ENCODE measurements at regions not wholly inside any gene's neighbourhood (a gene's known extent, or its start where the extent isn't known, plus 50 kb on each side); places are given as distances from the start of the nearest gene placed in this dataset.
"Not testable (repeated sequence)": the region's sequence is repeated elsewhere in the genome, so short reads cannot be mapped to it uniquely, and the experiment has no call there.

DNA sequence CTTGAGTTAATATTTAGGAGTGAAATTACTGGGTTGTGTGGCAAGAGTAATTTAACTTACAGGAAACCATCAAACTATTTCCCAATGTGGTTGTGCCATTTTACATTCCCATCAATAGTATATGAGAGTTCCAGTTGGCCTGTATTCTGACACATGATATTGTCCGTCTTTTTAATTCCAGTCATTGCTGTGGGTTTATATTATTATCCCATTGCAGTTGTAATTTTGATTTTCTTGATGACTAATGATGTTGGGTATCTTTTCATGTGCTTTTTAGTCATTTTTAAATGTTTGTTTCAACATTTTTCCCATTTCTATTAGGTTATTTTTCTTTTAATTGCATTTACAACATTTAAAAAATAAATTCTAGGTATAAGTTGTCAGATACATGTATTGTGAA is 614.0 kb downstream of the UTRN start:
- DNase-seq: no peak

- no peak for DNase-seq
Measured at GRCh38 chr6:144901412-144901811, 616.3 kb downstream of the UTRN start.

DNA sequence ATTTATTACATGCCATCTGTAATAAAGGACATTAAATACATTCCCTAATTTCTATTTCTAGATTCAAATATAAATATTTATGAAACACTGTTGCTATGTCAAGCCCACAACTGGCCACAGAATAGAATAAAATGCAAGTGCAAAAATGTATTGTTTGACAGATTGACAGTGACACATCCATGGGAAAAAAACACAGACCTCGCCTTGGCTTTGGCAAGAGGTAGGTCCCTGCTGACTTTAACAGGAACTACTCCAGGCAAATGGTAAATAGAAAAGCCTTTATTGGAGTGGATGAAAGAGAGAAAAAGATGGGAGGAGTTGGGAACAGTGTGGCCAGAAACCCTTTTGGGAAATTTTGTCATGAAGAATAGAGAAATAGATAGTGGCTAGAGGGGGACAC is 622.9 kb downstream of the UTRN start:
- DNase-seq: no peak

GRCh38 chr6:144909753-144910285 is 624.7 kb downstream of the UTRN start:
- DNase-seq: no peak

GRCh38 chr6:144911322-144911721 is 626.2 kb downstream of the UTRN start:
- DNase-seq: no peak

DNA sequence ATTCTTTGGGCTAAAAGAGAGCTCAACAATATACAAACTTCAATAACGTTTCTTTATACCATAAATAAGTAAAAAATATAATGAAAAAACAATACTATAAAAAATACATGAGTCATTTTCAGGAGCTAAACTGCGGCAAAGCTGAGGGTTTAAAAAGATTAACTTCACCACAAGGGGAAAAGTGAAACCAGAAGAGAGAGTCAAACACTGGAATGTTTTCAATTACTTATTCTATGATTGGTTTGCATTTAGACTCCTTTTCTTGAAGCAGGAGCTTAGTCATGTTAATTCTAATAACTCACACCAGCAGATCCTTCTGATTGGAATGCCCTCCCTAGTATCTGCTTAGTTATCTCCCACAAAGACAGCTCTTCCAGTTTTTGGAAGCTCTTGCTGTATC is 627.3 kb downstream of the UTRN start:
- DNase-seq: no peak

GRCh38 chr6:144918073-144918472 is 632.9 kb downstream of the UTRN start:
- no peak for DNase-seq

DNA sequence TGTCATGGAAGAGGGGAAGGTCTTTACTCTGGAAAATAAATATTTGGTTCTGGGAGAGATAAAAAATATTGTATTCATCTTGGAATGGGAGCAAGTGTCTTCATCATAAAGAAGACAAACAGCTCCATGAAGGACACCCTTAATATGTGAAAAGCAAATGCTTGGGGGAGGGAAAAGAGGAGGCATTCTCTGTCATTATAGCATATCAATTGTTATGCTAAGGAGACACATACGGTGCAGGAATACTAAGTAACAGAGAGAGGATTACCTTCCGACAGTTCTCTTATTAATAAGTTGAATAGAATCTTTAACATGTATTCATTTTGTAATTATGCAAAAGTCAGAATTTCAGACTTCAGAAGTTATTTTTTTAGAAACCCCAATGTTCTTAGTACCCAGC is 634.4 kb downstream of the UTRN start:
- DNase-seq: no peak

- no peak for DNase-seq
Measured at GRCh38 chr6:144920391-144920961, 635.3 kb downstream of the UTRN start.

- no peak for DNase-seq
Measured at GRCh38 chr6:144921206-144921975, 636.3 kb downstream of the UTRN start.

DNA sequence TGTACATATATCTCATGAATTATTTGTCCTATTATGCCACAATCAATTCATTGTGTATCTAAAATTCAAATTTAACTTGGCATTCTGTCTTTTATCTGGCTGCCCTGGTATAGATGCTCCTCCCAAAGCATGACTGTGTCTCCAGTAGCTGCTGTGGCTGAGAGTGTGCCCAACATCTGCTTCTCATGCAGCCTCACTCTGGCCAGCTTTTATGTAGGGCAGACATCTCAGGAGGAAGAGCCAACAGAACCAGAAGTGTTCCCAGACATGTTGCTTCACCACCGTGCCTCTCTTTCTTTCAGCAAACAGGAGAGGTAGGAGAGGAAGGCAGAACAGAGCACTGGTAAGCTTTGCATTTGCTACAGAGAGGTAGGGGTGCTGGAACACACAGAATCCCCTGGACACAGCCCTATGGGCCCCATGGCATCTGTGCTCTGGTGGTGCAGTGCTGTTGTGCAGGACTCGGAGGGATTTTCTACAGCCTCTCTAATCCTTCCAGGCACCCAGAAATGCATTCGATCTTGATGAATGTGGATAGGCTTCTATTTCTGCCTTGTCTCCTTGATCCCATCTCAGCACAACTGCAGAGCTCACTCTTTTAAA is 637.1 kb downstream of the UTRN start:
- DNase-seq: no peak

DNA sequence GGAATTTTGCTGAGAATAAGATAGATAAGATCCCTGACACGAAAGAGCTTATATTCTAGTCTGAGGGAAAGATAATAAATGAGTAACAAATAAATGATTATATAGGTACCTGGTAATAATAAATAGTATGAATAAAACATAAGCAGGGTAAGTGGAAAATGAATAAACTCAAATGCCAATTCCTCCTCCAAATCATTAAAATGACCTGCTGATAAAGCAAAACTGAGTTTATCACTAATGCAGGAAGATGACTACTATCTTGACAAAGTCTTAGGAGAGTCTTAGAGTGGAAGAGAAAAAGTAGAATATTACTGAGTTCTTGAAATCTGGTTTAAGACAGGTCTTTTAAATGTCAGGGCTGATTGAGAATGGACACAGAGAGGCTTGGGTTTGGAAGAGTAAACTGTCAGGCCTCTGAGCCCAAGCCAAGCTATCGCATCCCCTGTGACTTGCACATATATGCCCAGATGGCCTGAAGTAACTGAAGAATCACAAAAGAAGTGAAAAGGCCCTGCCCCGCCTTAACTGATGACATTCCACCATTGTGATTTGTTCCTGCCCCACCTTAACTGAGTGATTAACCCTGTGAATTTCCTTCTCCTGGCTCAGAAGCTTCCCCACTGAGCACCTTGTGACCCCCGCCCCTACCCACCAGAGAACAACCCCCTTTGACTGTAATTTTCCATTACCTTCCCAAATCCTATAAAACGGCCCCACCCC is 637.8 kb downstream of the UTRN start:
- not testable (repeated sequence) for DNase-seq

GRCh38 chr6:144923491-144923787 is 638.3 kb downstream of the UTRN start:
- DNase-seq: not testable (repeated sequence)

DNA sequence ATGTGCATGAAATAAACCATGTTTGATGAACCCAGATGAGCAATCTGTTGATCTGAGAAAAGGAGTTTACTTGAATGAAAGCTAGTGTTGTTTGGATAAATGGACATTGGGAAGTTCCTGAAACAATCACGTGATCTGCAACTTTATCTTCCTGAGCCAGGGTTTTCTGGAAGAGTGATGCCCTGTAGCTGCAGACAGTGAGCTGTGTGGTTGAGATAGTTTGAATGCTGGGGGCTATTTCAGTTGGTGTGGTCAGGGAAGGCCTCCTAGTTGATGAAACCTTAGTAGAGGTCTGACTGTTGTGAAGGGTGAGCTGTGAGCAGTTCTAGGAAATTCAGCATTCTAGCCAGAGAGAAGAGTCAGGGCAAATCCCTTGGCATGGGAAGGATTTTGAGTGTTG is 643.7 kb downstream of the UTRN start:
- DNase-seq: no peak

DNA sequence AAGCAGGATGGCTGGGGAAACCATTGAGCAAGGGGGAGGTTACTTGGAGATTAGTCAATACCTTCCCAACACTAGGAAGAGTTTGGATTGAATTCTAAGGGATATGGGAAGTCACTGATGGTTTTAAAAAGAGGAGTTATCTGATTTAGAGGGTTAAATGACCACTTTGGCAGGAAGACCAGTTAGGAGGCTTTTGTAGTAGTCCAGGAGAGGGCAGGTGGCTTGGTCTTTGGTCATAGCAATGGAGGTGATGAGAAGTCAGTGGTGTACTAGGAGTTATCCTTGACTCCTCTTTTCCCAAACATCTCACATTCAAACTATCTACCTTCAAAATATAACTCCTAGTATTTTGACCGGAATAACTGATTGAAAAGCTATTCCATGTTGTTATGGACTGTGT is 644.1 kb downstream of the UTRN start:
- no peak for DNase-seq

DNA sequence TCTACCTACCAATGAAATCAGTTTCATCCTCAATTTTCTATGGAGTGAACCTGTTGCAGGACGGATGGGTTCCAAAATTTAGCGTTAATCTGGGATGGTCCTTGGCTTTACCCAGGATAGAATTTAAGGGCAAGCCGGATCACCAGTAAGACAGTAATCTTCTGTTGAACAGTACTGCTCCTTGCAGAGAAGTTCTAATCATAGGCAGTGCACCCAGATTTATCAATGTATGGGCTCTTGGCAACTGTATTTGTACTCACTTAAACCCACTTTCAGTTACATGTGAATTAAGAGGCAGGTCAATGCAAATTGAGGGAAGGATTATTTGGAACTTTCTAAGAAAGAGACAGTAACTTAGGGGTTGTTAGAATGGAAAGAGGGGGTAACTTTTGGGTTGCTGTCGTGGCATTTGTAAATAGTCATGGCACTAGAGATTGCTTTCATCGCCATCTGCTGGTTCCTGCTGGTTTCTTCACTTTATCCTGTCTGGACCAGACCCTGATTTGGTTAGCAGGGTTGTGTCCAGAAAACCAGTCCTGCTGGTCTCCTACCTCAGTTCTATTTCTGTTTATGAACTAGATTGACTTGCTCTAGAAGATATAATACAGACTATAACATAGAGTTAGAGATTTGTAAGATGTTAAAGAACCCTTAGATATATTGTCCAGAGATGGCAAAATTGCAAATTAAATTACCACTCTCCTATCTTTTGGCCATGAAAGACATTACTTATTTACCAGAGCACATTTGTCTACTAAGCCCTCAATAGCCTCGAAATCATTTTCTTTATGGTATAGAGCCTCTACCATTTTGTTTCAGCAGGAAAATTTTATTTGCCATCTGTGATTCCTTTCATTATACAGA is 646.3 kb downstream of the UTRN start:
- peak; percentile 64 for DNase-seq

DNA sequence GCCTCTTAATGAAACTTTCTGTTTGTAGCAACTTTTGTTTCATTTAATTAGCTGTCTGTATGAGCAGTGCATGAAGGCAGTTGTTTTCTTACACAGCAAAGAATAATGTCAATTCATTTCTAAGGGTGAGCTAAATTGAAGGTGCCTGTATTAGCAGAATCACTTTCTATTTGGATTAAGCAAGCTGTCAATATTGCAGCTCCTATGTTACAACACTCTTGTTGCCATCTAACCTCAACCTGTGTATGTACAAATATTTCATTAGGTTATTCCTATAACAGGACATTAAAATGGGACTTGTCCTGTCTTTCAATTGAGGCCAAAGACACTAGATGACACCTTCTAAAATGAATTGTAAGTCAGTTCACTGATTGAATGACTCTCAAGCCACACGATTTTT is 647.5 kb downstream of the UTRN start:
- DNase-seq: no peak

DNA sequence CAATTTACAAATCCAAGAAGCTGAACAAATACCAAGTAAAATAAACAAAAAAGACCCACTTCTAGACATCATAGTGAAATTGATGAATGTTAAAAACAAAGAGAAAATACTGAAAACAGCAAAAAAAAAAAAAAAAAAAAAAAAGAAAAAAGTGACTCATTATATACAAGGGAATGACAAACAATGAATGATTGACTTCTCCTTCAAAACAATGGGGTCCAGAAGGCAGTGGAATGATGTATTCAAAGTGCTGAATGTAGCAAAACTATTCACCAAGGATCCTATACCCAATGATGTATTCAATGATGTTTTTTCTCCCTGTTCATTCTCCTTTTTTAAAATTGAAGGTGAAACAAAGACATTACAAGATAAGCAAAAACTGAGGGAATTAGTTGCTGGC is 650.0 kb downstream of the UTRN start:
- no peak for DNase-seq

DNA sequence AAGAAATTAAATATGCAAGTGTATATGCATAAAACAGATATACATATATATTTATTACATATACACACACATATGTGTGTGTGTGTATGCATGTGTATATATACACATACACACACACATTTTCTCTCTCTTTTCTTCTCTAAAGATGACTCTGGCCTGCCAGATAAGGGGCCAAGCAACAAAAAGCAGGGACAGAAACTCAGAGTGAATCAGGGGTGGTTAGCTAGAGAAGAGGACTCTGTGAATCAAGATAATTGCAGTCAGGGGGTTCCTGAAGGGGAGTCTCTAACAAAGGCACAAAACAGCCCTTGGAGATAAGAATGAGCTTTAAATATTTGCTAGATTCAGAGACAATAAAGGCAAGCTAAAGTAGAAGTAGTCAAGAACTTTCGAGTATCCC is 650.5 kb downstream of the UTRN start:
- no peak for DNase-seq

- no peak for DNase-seq
Measured at GRCh38 chr6:144936764-144937163, 651.6 kb downstream of the UTRN start.

- DNase-seq: no peak
Measured at GRCh38 chr6:144939921-144940320, 654.8 kb downstream of the UTRN start.

- no peak for DNase-seq
Measured at GRCh38 chr6:144944106-144944505, 659.0 kb downstream of the UTRN start.

All from islet precursor cell (in vitro differentiated cells).